Ovary (tissue), 7 donors: ENCODE measurements at regions not wholly inside any gene's neighbourhood (a gene's known extent, or its start where the extent isn't known, plus 50 kb on each side); places are given as distances from the start of the nearest gene placed in this dataset.

ENCODE experiments used
- DNase-seq, 5 donors: peaks; one replicate each; pipeline ENCODE4 v3.0.0-alpha.2; 2019 to 2020
- H3K27ac ChIP-seq, 2 donors: fragments of 200-600 bp; one replicate each; pipeline versions ENCODE4 v1.5.1 to v1.8.0; 2019 to 2022
- H3K27me3 ChIP-seq: fragments of 200-600 bp; one replicate; pipeline ENCODE4 v1.8.0; 2022
- H3K36me3 ChIP-seq: fragments of 200-600 bp; sonication (generic); one replicate; pipeline ENCODE4 v1.5.1; 2019
- H3K4me1 ChIP-seq: one replicate; pipeline ENCODE4 v1.8.1; 2013; ENCODE audit warnings: mild to moderate bottlenecking, moderate library complexity; ENCODE audit not compliant: insufficient read depth
- H3K4me3 ChIP-seq: fragments of 200-600 bp; sonication (generic); one replicate; pipeline ENCODE4 v1.5.1; 2017
- H3K9me3 ChIP-seq, 2 donors: fragments of 200-600 bp in 1 of 2; sonication (generic) in 1 of 2; one replicate each; pipeline versions ENCODE4 v1.5.1 to v1.8.1; 2013 to 2019; ENCODE audit warnings: mild to moderate bottlenecking in 1 of 2, moderate library complexity in 1 of 2
- EP300 ChIP-seq: sonication (generic); formaldehyde crosslinking; IDR thresholded peaks from one replicate; pipeline ENCODE4 v1.6.1; 2017; ENCODE audit warnings: antibody characterized with exemption
- POLR2A ChIP-seq: fragments of 450-650 bp; IDR thresholded peaks from one replicate; pipeline ENCODE4 v1.6.1; 2017; ENCODE audit warnings: antibody characterized with exemption, mild to moderate bottlenecking, moderate library complexity
- WGBS, 3 donors: extraction: QIAGEN DNeasy Blood & Tissue Kit in 1 of 3; methylation state at CpG; one replicate each; pipeline versions ENCODE4 v1.1.5 to v1.1.7; 2013 to 2017; 5-methylcytosine and 5-hydroxymethylcytosine counted together
- intact Hi-C, 4 donors: fragments of 100-400 bp; cut with DNase I; formaldehyde crosslinking; loops; one replicate each; pipeline versions ENCODE4 v1.11.0 to v1.15.1; 2022 to 2023
- TF ChIP-seq, protein P1 (sequence below), 3 donors: fragments of 450-650 bp in 2 of 3; fragments of 200-600 bp in 1 of 3; IDR thresholded peaks; one replicate each; pipeline versions ENCODE4 v1.5.1 to v1.8.0; 2016 to 2022; ENCODE audit warnings: antibody characterized with exemption in 3 of 3, mild to moderate bottlenecking in 1 of 3
- donor health status: DM: no; HTN: no; CAD: no; lungs with moderate emphysema.
- donor health status: DM: no; HTN: no; CAD: no.
- donor health status: Bipolar disorder and iron deficiency.
- donor health status: DM: no; HTN: no; CAD: no.
- donor health status: DM: yes; HTN: yes; CAD: no.

DNA sequence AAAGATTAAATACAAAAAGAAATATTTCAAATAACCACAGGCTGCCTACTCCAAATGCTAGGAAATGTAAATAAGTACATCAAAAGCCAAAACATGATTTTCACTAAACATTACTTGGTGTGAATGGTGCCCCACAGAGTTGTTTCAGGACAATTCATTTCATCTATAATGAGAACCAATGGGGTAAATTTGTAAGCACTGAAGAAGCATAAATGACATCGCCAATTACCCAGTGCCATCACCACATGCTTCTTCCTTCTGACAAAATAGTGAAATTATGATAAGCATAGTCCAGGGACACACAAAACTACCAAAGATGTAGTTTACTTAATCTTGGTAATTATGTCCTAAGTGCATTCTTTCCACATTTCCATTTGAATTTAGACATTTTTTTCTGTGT, 510.4 kb upstream of the TYRP1 start:
- DNase-seq: no peak
- intact Hi-C loops: no loop called here
- Histone ChIP-seq H3K27me3 (no peaks in the 10 kb centered on the region), H3K9me3 (no peaks in the 10 kb centered on the region), H3K4me1 (no peaks in the 10 kb centered on the region), H3K36me3 (no peaks in the 10 kb centered on the region), H3K4me3 (no peak overlapping the region), H3K27ac (no peak overlapping the region)
- TF ChIP-seq POLR2A: no peak
- no peak for TF ChIP-seq EP300
- TF ChIP-seq, protein P1, sequence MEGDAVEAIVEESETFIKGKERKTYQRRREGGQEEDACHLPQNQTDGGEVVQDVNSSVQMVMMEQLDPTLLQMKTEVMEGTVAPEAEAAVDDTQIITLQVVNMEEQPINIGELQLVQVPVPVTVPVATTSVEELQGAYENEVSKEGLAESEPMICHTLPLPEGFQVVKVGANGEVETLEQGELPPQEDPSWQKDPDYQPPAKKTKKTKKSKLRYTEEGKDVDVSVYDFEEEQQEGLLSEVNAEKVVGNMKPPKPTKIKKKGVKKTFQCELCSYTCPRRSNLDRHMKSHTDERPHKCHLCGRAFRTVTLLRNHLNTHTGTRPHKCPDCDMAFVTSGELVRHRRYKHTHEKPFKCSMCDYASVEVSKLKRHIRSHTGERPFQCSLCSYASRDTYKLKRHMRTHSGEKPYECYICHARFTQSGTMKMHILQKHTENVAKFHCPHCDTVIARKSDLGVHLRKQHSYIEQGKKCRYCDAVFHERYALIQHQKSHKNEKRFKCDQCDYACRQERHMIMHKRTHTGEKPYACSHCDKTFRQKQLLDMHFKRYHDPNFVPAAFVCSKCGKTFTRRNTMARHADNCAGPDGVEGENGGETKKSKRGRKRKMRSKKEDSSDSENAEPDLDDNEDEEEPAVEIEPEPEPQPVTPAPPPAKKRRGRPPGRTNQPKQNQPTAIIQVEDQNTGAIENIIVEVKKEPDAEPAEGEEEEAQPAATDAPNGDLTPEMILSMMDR (IDR thresholded peaks at IDR 0.05): no peak
- 91 to 100% (median 94%) methylated on average over 1 of the region's 1 CpG for WGBS, 3 donors

DNA sequence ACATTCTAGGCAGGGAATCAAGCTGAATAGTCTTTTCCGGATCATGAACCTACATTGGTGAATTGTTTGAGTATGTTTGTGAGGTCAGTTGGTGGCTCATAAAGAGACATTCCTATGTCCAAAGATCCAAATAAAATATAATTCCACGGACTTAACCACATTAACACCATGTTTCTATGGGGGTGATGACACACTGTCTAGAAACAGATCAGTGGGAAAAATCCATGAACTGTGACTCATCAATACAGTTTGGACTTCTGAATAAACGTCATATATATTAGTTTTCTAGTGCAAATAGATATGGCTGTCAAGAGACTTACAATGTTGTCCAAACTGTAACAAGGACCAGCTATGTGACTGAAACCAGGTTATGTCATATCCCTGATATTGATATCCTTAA, 509.9 kb upstream of the TYRP1 start:
- H3K4me3 ChIP-seq: no peak overlapping the region
- no peak for DNase-seq
- no peaks in the 10 kb centered on the region for H3K27me3 ChIP-seq
- no peaks in the 10 kb centered on the region for H3K4me1 ChIP-seq
- no peak overlapping the region for H3K27ac ChIP-seq
- WGBS, 3 donors: 68 to 78% (median 73%) methylated on average over 3 of the region's 3 CpGs
- H3K36me3 ChIP-seq: no peaks in the 10 kb centered on the region
- intact Hi-C loops: no loop called here
- no peaks in the 10 kb centered on the region for H3K9me3 ChIP-seq
- TF ChIP-seq, protein P1 (IDR thresholded peaks at IDR 0.05): no peak
- no peak for TF ChIP-seq POLR2A
- no peak for TF ChIP-seq EP300

DNA sequence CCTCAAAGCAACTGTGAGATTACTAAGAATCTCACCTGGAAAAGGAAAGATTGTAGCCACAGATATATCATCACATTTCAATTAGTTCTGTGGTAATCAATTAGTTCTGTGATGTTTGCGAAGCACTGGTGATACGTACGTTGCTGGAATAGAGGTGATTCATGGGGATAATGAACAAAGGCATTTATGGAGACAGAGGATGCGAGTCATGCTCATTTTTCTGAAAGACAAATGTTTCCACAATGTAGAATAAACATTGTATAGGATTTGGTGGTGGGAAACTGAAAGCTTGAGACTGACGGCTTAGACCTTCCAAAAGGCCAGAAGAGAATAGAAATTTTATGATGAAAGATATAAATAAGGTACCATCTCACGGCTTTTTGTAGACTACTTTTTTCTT, 507.3 kb upstream of the TYRP1 start:
- no peak for DNase-seq
- intact Hi-C loops: no loop called here
- no peaks in the 10 kb centered on the region for H3K27me3 ChIP-seq
- no peak overlapping the region for H3K4me3 ChIP-seq
- whole genome bisulfite sequencing, 3 donors: 80 to 89% (median 87%) methylated on average over 6 of the region's 6 CpGs
- H3K9me3 ChIP-seq: no peaks in the 10 kb centered on the region
- no peaks in the 10 kb centered on the region for H3K4me1 ChIP-seq
- TF ChIP-seq, protein P1 (IDR thresholded peaks at IDR 0.05): no peak
- TF ChIP-seq EP300: no peak
- TF ChIP-seq POLR2A: no peak
- no peaks in the 10 kb centered on the region for H3K36me3 ChIP-seq
- H3K27ac ChIP-seq: no peak overlapping the region

DNA sequence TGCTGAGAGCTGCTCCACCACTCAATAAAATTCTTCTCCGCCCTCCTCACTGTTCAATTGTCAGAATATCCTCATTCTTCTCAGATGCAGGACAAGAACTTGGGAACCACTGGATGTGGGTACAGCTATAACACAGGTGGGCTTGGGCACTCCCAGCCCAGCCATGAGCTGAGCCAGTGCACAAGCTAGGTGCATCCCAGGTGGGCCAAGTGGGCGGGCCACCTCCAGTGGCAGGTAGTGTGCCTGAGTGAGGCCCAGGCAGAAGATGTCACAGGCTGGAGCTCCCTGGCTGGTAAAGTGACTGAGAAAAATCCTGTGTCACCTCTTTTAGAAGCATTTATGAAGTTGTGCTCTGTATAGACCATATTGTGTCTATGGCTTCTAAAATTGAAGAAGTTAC, 501.6 kb upstream of the TYRP1 start:
- H3K27me3 ChIP-seq: no peaks in the 10 kb centered on the region
- TF ChIP-seq POLR2A (no peak), EP300 (no peak)
- TF ChIP-seq, protein P1 (IDR thresholded peaks at IDR 0.05): no peak
- no peak for DNase-seq
- no peaks in the 10 kb centered on the region for H3K36me3 ChIP-seq
- WGBS, 3 donors: 66 to 100% (median 93%) methylated on average over 2 of the region's 2 CpGs
- no peak overlapping the region for H3K4me3 ChIP-seq
- H3K27ac ChIP-seq: no peak overlapping the region
- intact Hi-C loops: no loop called here
- no peaks in the 10 kb centered on the region for H3K9me3 ChIP-seq
- H3K4me1 ChIP-seq: no peaks in the 10 kb centered on the region

DNA sequence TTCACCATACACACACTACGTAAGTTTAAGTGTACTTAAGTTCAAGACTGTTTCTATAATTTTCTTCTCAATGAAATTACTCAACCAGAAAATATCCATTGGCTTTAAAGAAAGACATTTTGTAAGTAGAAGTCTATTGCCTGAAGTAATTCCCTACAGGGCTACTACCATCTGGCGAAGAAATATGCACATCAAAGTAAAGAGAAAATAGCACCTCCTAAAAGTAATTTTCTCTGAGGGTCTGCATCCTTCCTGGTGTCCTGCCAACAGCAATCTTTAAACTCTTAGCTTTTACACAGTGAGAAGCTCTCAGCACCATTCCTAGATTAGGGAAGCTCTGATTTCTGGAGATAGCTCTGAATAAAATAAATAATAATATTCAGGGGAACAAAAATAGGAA, 498.5 kb upstream of the TYRP1 start:
- Histone ChIP-seq H3K9me3 (no peaks in the 10 kb centered on the region), H3K36me3 (no peaks in the 10 kb centered on the region), H3K4me3 (no peak overlapping the region), H3K27ac (no peak overlapping the region), H3K27me3 (no peaks in the 10 kb centered on the region), H3K4me1 (no peaks in the 10 kb centered on the region)
- intact Hi-C loops: no loop called here
- DNase-seq: no peak
- TF ChIP-seq POLR2A: no peak
- no peak for TF ChIP-seq EP300
- TF ChIP-seq, protein P1 (IDR thresholded peaks at IDR 0.05): no peak
- WGBS, 3 donors: 72 to 86% (median 78%) methylated on average over 2 of the region's 2 CpGs
